ENCODE measurements at regions not wholly inside any gene's neighbourhood (a gene's known extent, or its start where the extent isn't known, plus 50 kb on each side); places are given as distances from the start of the nearest gene placed in this dataset.

DNA sequence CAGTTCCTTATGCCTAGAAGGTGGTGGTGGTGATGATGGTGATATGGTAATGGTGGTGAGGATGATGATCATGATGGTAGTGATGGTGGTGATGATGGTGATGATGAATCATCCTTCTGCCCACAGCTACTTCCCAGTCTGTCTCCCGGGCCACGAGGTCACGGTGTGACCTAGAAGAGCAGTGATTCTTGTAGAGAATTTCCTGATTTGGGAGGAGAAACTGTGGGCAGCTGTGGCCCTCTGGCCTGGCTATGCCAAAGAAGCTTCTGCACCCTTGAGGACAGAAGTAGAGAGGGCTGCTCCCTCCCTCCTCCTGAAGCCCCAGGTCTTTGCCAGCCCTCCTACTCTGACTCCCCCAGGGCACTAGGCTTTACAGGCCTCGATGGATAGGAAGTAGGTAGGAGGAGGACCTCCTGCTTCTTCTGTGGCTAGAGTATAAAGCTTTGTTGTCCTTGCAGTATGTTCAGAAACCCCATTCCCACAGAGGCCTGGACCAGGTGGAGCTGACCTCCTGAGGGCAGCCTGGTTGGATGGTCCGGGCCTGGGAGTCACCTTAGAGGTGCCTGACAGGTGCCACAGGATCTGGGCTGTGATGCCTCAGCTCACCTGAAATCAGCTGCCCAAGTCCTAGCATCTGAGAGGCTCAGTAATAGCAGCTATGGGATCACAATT lies 57.9 kb upstream of the EPAS1 start:
- no peak for DNase-seq (ENCODE audit: low read depth in 1 of 2, low spot score in 1 of 2)

- DNase-seq (ENCODE audit: low read depth in 1 of 2, low spot score in 1 of 2) = peak; percentile 15 to 38
These were observed 57.4 kb upstream of the EPAS1 start for GRCh38 chr2:46239847-46240181.

- DNase-seq (ENCODE audit: low read depth in 1 of 2, low spot score in 1 of 2) = no peak
These were observed 55.9 kb upstream of the EPAS1 start for GRCh38 chr2:46241344-46241743.

GRCh38 chr2:46245869-46246268 lies 51.3 kb upstream of the EPAS1 start:
- DNase-seq (ENCODE audit: low read depth in 1 of 2, low spot score in 1 of 2) = no peak

DNA sequence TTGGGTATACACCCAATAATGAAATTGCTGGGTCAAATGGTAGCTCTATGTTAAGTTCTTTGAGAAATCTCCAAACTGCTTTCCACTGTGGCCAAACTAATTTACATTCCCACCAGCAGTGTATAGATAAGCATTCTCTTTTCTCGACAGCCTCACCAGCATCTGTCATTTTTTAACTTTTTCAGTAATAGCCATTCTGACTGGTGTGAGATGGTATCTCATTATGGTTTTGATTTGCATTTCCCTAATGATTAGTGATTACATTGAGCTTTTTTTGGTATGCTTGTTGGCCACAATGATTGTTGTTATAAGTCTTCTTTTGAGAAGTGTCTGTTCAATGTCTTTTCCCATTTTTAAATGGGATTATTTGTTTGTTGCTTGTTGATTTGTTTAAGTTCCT lies 50.4 kb upstream of the EPAS1 start:
- no peak for DNase-seq (ENCODE audit: low read depth in 1 of 2, low spot score in 1 of 2)

Data from activated T-helper 1 cell treated with anti-CD3 and anti-CD28 coated beads, Interleukin-2, amount 50 U/mL, for 16 hours (primary cell).